Liver (tissue), 7 donors: ENCODE measurements at regions not wholly inside any gene's neighbourhood (a gene's known extent, or its start where the extent isn't known, plus 50 kb on each side); places are given as distances from the start of the nearest gene placed in this dataset.
A peak's percentile ranks its signal among the peaks of the same experiment; 100 is the strongest.

ENCODE experiments used
- DNase-seq: peaks from one replicate; pipeline ENCODE4 v3.0.0-alpha.2; 2017; ENCODE audit warnings: low spot score
- H3K27ac ChIP-seq, 2 donors: one replicate each; pipeline ENCODE4 v1.7.0; 2013; ENCODE audit warnings: inconsistent platforms in 2 of 2, low read length in 2 of 2, control low read depth in 1 of 2, low read depth in 1 of 2, mild to moderate bottlenecking in 1 of 2
- H3K27me3 ChIP-seq, 4 donors: one replicate each; pipeline versions ENCODE4 v1.6.1 to v1.7.0; 2013; ENCODE audit warnings: low read length in 3 of 4, inconsistent platforms in 1 of 4, mild to moderate bottlenecking in 1 of 4, moderate library complexity in 1 of 4; ENCODE audit not compliant: control insufficient read depth in 4 of 4, insufficient read depth in 4 of 4
- H3K36me3 ChIP-seq, 4 donors: one replicate each; pipeline versions ENCODE4 v1.6.1 to v1.7.0; 2013; ENCODE audit warnings: low read length in 3 of 4, mild to moderate bottlenecking in 3 of 4, low read depth in 1 of 4, moderate library complexity in 1 of 4; ENCODE audit not compliant: control insufficient read depth in 4 of 4, insufficient read depth in 3 of 4
- H3K4me1 ChIP-seq, 4 donors: one replicate each; pipeline versions ENCODE4 v1.6.1 to v1.7.0; 2013; ENCODE audit warnings: low read length in 3 of 4, mild to moderate bottlenecking in 3 of 4, moderate library complexity in 1 of 4; ENCODE audit not compliant: control insufficient read depth in 4 of 4, insufficient read depth in 4 of 4
- H3K4me3 ChIP-seq, 3 donors: one replicate each; pipeline versions ENCODE4 v1.6.1 to v1.7.0; 2013; ENCODE audit warnings: low read length in 3 of 3, control low read depth in 1 of 3, low read depth in 1 of 3, mild to moderate bottlenecking in 1 of 3
- H3K9ac ChIP-seq, 2 donors: one replicate each; pipeline ENCODE4 v1.7.0; 2013; ENCODE audit warnings: low read length in 2 of 2, mild to moderate bottlenecking in 2 of 2, moderate library complexity in 2 of 2, control low read depth in 1 of 2, low read depth in 1 of 2
- H3K9me3 ChIP-seq, 4 donors: one replicate each; pipeline versions ENCODE4 v1.6.1 to v1.7.0; 2013; ENCODE audit warnings: low read length in 3 of 4; ENCODE audit not compliant: control insufficient read depth in 4 of 4
- ATF3 ChIP-seq: IDR thresholded peaks from 2 replicates; pipeline ENCODE4 v1.6.1; 2016; ENCODE audit warnings: antibody characterized with exemption
- EGR1 ChIP-seq, 2 donors: IDR thresholded peaks; 2 replicates each; pipeline ENCODE4 v1.6.1; 2016 to 2018; ENCODE audit warnings: antibody characterized with exemption in 2 of 2, low read depth in 2 of 2
- FOXA1 ChIP-seq: IDR thresholded peaks from 2 replicates; pipeline ENCODE4 v1.6.1; 2016; ENCODE audit warnings: antibody characterized with exemption
- FOXA2 ChIP-seq: IDR thresholded peaks from 2 replicates; pipeline ENCODE4 v1.6.1; 2016; ENCODE audit warnings: antibody characterized with exemption
- HNF4A ChIP-seq, 2 donors: conservative IDR thresholded peaks; 2 replicates each; pipeline ENCODE4 v1.6.1; 2016; ENCODE audit warnings: antibody characterized with exemption in 2 of 2, mild to moderate bottlenecking in 2 of 2
- HNF4G ChIP-seq: IDR thresholded peaks from 2 replicates; pipeline ENCODE4 v1.6.1; 2016; ENCODE audit warnings: antibody characterized with exemption
- JUND ChIP-seq, 2 donors: IDR thresholded peaks; 2 replicates each; pipeline ENCODE4 v1.6.1; 2016; ENCODE audit warnings: antibody characterized with exemption in 2 of 2
- MAX ChIP-seq: IDR thresholded peaks from 2 replicates; pipeline ENCODE4 v1.6.1; 2016; ENCODE audit warnings: antibody characterized with exemption
- NR2F2 ChIP-seq: IDR thresholded peaks from 2 replicates; pipeline ENCODE4 v1.6.1; 2016; ENCODE audit warnings: antibody characterized with exemption
- REST ChIP-seq: IDR thresholded peaks from 2 replicates; pipeline ENCODE4 v1.6.1; 2016; ENCODE audit warnings: antibody characterized with exemption, mild to moderate bottlenecking
- RXRA ChIP-seq, 2 donors: IDR thresholded peaks; 2 replicates each; pipeline ENCODE4 v1.6.1; 2017 to 2018; ENCODE audit warnings: antibody characterized with exemption in 2 of 2, mild to moderate bottlenecking in 1 of 2
- TAF1 ChIP-seq: conservative IDR thresholded peaks from 2 replicates; pipeline ENCODE4 v1.6.1; 2016; ENCODE audit warnings: antibody characterized with exemption, mild to moderate bottlenecking
- YY1 ChIP-seq: IDR thresholded peaks from 2 replicates; pipeline ENCODE4 v1.6.1; 2016; ENCODE audit warnings: antibody characterized with exemption, mild to moderate bottlenecking
- WGBS: extraction: QIAGEN DNeasy Blood & Tissue Kit; methylation state at CpG from one replicate; pipeline ENCODE4 v1.1.7; 2013; 5-methylcytosine and 5-hydroxymethylcytosine counted together
- donor health status: healthy.
- donor health status: healthy.
- donor health status: healthy.
- donor health status: healthy.

- no peak for DNase-seq
- H3K4me3 ChIP-seq: no peak overlapping the region
- H3K27me3 ChIP-seq: no peaks in the 10 kb centered on the region
- TF ChIP-seq FOXA2 (no peak), HNF4A (conservative IDR thresholded peaks at IDR 0.05) (peak; percentile 29 to 50)
- H3K36me3 ChIP-seq: no peaks in the 10 kb centered on the region
- H3K9ac ChIP-seq: peak overlapping the region in 1 of 2 donors; percentile 37
- H3K27ac ChIP-seq: peak overlapping the region in 1 of 2 donors; percentile 37
- no peaks in the 10 kb centered on the region for H3K9me3 ChIP-seq
- peaks cover 3 to 26% (median 11%) of the 10 kb centered on the region in 4 donors for H3K4me1 ChIP-seq
Measured at GRCh38 chr5:99020698-99021048, 91.9 kb upstream of the CHD1 start.

GRCh38 chr5:99019812-99020697 is 91.2 kb upstream of the CHD1 start:
- H3K27ac ChIP-seq: peak overlapping the region; percentile 34 to 55
- 13% methylated on average over 3 of the region's 3 CpGs for WGBS
- TF ChIP-seq RXRA (IDR thresholded peaks at IDR 0.05): no peak
- TF ChIP-seq JUND (IDR thresholded peaks at IDR 0.05): peak; percentile 49 to 68
- no peak for DNase-seq
- no peaks in the 10 kb centered on the region for H3K27me3 ChIP-seq
- H3K4me1 ChIP-seq: peaks cover 2 to 22% (median 9%) of the 10 kb centered on the region in 4 donors
- no peak overlapping the region for H3K4me3 ChIP-seq
- no peaks in the 10 kb centered on the region for H3K9me3 ChIP-seq
- no peak overlapping the region for H3K9ac ChIP-seq
- no peaks in the 10 kb centered on the region for H3K36me3 ChIP-seq

GRCh38 chr5:99019254-99019653 is 90.4 kb upstream of the CHD1 start:
- Histone ChIP-seq H3K4me3 (no peak overlapping the region), H3K4me1 (peaks cover 2 to 16% (median 8%) of the 10 kb centered on the region in 4 donors), H3K9ac (no peak overlapping the region), H3K36me3 (no peaks in the 10 kb centered on the region), H3K9me3 (no peaks in the 10 kb centered on the region), H3K27me3 (no peaks in the 10 kb centered on the region), H3K27ac (no peak overlapping the region)
- no peak for TF ChIP-seq REST
- TF ChIP-seq NR2F2: no peak
- TF ChIP-seq ATF3: no peak
- TF ChIP-seq HNF4G: no peak
- no peak for TF ChIP-seq JUND (IDR thresholded peaks at IDR 0.05)
- TF ChIP-seq YY1: no peak
- TF ChIP-seq TAF1: no peak
- no peak for TF ChIP-seq FOXA1
- no peak for TF ChIP-seq EGR1 (IDR thresholded peaks at IDR 0.05; ENCODE audit: low read depth in 2 of 2)
- TF ChIP-seq MAX: no peak
- 94% methylated on average over 6 of the region's 6 CpGs for WGBS
- no peak for DNase-seq
